ENCODE measurements at regions not wholly inside any gene's neighbourhood (a gene's known extent, or its start where the extent isn't known, plus 50 kb on each side); places are given as distances from the start of the nearest gene placed in this dataset.

DNA sequence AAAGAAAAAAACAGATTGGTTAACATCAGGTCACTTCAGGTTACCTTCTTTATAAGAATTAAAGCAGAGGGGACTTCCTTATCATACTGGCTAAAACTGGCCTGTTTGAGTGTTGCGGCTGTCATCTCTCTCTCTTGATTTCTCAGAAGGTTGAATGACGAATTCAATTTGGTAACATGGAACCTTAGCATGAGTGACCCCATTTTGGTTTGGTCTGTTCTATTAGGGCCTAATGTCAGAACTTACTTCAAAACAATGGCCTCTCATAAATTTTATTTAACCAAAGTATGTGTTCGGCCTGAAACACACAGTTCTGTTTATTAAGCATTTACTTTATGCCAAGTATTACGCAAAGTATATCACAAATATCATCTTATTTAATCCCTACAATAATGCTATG is 147.5 kb downstream of the CAAP1 start:
- ATAC-seq (no peak), DNase-seq (ENCODE audit: missing footprints) (no peak)
- intact Hi-C loops (cut with DNase I), result loop anchor here (2.0 kb wide), 1 partner anchor 230 kb away; no protein-coding TSS in a partner anchor

DNA sequence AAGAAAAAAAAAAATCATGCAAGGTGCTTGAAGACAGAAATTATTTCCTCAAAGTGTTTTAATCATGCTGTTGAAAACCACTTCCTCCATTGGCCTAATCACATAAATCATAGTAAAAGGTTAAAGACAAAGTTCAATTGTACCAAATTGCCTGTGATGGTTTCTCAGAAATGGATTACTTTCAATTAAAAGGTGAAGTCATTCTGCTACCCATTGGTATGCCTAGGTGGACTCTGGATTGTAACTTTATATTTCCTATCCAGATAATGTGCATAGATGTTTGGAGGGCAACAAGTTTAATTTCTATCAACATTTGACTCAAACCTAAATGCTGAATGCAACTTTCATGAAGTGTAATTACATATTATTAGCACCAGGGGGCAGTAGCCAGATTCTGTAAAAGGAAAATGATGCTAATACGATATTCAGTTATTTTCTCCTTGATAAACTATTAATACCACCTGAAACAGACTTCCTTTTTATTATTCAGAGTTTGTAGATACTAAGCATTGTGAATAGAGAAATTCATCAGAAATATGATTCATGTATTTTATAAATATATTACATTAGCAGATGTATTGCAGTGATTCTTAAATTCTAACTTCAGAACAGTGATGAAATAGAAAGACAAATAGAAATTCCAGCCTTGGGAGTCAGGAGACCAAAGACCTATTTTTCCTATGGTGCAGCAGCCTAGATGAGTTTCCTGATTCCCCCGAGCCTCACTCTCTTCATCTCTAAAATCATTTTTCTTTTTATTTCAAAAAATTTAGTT is 148.2 kb downstream of the CAAP1 start:
- DNase-seq (ENCODE audit: missing footprints) (no peak), ATAC-seq (no peak)
- intact Hi-C loops (cut with DNase I), result loop anchor here (2.0 kb wide), 1 partner anchor 230 kb away; no protein-coding TSS in a partner anchor

DNA sequence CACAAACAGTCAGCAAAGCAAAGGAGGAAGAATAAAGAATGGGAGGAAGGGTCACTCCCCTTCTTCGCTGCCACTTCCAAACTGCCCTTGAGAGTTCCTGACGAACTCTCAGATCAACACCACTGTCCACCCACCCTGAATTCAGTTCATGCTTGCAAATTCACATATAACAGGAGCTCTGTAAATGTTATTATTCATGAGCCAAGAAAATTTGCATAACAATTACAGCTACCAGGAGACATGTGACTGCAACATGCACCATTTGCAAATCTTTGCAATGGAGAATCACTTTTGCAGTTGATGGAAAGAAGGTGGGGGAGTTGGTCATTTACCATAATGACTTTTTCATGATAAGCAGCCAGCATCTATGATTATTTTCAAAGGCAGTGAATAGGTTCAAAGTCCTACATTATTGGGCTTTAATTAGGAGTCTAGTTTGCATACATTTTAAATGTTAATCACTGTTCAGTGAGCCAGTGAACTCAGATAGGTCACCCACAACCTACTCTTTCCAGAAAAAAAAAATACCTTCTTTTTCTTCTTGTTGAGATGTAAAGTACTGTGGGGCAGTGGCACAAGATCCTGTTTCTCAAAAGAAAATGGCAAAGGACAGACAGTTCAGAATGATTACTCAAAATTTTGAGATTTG is 149.7 kb downstream of the CAAP1 start:
- DNase-seq (ENCODE audit: missing footprints), result no peak
- ATAC-seq, result no peak
- intact Hi-C loops (cut with DNase I), result no loop called here

DNA sequence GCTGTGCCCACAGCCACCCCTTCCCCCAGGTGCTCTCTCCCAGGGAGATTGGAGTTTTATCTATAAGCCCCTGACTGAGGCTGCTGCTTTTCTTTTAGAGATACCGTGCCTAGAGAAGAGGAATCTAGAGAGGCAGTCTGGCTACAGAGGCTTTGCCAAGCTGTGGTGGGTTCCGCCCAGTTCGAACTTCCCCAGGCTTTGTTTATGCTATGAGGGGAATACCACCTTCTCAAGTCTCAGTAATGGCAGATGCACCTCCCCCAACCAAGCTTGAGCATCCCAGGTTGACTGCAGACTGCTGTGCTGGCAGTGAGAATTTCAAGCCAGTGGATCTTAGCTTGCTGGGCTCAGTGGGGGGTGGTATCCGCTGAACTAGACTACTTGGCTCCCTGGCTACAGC is 157.4 kb downstream of the CAAP1 start:
- intact Hi-C loops (cut with DNase I), result no loop called here
- ATAC-seq (no peak), DNase-seq (ENCODE audit: missing footprints) (no peak)

DNA sequence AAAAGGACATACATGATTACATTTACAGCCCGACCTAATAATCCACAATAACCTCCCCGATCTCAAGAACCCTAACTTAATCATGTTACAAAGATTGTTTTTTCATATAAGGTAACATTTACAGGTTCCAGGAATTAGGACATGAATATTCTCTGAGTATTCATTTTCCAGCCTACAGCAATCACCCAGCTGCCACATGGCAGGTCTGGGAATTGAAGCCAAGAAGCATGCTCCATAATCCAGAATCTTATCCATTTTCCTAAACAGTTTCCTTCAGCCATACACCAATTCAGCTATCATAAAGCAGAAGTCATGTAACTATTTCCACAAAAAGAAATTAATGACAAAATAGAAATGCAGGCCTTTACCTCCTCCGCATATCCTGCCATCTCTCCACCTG is 163.4 kb downstream of the CAAP1 start:
- DNase-seq (ENCODE audit: missing footprints) (no peak), ATAC-seq (no peak)
- intact Hi-C loops (cut with DNase I), result no loop called here

DNA sequence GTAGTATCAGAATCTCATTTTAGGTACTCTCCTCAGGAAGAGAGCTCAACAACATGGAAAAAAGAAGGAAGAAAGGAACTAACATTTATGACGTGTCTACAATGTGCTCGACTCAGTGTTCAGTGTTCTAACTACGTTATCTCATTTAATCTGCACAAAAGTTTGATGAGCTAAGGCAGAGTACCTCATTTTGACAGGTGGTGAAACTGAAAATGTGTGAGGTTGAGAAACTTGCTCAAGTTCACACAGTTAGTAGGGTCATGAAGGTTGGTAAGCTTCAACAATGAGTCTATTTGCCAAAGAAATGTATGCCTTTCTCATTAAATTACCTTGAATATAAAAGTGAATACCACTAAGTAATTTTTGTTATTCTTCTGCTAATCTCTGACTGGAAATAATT is 165.1 kb downstream of the CAAP1 start:
- DNase-seq (ENCODE audit: missing footprints), result no peak
- ATAC-seq, result no peak
- intact Hi-C loops (cut with DNase I), result no loop called here

DNA sequence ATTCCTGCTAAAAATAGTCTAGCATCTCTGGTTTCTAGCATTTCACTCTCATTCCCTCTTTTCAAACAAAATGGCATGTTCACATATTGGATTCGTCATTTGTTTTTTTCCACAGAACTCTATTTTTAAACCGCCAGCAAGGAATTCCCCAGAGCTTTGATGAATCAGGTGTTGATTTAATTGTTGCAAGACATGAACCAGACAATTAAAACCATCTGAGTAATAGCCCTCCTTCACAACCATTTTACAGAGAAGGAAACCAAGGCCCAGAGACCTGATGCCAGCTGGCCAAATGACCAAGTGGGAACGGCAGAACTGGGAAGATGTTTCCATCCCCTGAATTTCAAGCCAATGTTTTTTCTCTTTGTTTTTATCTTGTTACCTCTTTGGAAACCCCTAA is 167.0 kb downstream of the CAAP1 start:
- ATAC-seq (no peak), DNase-seq (ENCODE audit: missing footprints) (no peak)
- intact Hi-C loops (cut with DNase I), result no loop called here

DNA sequence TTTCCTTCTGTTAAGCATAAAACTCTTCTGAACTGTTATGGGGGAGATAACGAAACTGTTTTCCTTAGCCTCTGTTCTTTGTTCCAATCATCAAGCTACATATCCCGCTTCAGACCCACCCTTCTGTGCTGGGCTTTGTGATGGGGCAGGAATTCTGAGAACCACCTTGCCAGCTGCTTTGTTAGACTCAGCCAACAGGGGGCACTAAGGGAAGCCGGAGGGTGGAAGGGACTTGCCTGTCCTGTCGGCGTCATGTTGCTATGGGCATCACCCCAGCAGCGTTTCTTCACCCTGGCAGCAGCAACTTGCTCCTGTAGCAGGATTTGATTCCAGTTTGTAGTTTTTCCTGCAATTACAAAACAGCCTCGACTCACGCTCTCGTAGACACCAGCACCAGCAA is 169.1 kb downstream of the CAAP1 start:
- intact Hi-C loops (cut with DNase I), result no loop called here
- DNase-seq (ENCODE audit: missing footprints) (no peak), ATAC-seq (no peak)

DNA sequence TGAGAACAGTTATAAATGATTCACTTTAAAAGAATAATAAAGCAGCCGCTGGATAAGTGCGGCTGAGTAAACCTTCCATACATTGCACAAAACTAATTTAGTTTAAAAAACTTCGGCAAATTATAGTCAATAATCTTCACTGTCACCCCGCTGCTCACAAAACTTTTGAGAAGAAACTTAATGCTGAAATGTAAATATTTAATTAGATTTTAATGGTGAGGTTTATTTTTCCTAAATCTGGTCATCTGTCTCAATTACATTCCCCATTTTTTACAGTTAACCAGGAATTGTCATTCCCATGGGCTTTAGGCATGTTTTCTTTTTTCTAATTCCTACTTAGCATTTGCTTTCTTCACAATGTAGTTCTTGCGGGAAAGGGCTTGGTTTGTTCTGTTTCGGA is 169.8 kb downstream of the CAAP1 start:
- ATAC-seq, result no peak
- intact Hi-C loops (cut with DNase I), result no loop called here
- no peak for DNase-seq (ENCODE audit: missing footprints)

DNA sequence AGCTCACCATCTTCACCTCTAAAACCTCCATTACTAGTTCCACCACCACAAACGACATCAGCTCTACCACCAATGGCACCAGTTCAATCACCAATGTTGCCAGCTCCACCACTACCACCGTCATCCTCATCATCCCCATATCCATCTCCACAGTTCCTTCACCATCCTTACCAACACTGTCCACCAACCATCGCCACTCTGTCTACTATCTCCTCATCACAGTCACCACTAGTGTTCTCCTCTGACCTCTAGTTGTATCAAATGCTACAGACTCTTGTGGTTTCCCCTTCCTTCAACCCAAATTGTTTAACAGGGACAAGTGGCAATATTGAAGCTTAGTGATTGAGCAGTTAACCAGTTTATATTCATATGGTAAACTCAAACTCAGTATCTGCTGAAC is 182.6 kb downstream of the CAAP1 start:
- DNase-seq (ENCODE audit: missing footprints) (no peak), ATAC-seq (no peak)
- intact Hi-C loops (cut with DNase I), result no loop called here

DNA sequence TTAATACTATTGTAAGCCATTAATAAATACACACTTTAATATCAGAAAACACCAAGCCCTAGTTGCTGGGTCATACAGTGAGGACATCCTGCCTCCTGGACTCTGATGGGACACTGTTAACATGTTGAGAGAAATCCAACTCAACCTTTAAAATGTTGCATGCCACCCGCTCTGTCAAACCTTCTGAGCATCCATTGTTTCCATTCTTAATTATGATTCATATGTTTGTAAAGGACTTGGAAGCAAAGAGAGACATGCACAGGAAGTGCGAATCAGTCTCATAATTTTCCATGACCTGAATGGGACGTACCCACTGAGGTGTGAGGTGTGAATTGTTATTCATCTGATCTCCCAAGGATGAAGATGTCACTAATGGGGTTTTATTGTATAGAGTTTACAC is 186.4 kb downstream of the CAAP1 start:
- no peak for ATAC-seq
- DNase-seq (ENCODE audit: missing footprints), result no peak
- intact Hi-C loops (cut with DNase I), result no loop called here

DNA sequence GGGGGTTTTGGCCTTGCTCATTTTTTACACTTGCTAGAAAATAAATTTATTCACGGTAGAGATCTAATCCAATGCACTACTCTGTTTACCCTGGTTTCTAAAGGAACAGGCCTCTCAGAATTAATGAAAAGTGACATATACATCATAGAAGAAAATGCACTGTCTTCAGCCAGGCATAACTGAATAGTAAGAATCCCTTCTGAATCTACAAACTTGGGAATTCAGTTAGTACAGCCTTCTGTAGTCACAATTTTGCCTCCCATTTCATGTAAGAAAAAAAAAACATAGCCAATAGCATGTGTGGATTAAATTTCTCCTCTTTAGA is 197.3 kb downstream of the CAAP1 start:
- intact Hi-C loops (cut with DNase I), result no loop called here
- DNase-seq (ENCODE audit: missing footprints) (no peak), ATAC-seq (no peak)

DNA sequence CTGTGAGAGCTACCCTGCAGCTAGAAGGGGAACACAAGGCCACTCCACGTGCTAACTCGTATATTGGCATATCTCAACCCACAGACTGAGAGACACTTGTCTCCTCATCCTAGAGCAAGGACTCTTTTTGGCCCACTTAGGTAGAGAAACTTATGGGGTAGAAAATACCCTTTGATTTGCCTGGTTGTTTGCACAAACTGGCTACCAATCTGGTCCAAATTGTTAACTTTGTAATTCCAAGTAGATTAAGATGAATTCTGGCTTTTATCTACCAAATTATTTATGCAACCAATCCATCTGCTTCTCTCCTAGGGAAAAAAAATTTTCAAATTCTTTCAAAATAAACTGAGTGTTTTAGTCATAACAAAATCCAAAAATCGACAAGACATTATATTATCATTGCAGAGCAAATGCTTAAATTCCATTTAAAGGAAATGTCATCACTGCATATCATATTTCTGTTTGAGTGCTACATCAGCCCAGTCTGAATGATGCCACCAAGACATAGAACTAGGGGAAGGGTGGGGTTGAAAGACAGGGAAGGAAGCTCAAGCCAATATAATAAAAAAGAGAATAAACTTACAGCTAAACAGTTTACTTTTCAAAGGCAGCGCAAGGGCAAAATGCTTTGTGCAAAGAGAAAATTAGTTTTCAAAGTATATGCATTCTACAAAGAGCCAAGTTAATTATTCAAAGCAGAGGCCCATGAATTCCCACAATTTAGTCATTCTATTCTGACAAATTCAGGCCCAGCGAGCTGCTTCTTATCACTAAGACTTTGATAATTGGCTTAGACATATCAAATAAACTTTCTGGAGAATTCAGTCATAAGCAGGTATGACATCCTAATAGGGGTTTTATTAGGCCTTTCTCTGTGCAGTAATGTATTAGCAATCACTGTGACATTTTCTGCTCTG is 198.0 kb downstream of the CAAP1 start:
- intact Hi-C loops (cut with DNase I), result no loop called here
- DNase-seq (ENCODE audit: missing footprints) (no peak), ATAC-seq (no peak)

DNA sequence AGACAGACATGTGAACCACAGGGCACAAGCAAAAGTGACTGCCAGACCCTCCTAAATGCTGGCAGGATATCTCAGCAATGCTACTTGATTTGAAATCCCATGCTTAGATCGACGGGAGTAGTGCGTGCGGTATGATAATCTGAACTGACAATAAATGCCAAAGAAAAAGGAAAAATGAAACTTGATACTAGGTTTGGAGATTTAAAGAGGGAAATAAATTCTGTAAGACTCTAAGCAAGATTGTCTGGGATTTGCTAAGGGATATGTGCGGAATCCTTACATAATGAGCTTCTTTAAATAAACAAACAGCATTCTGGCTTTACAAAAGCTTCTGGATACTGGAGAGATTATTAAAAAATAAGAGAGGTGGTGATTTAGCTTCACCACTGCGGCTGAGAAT is 203.6 kb downstream of the CAAP1 start:
- no peak for ATAC-seq
- intact Hi-C loops (cut with DNase I), result no loop called here
- no peak for DNase-seq (ENCODE audit: missing footprints)

DNA sequence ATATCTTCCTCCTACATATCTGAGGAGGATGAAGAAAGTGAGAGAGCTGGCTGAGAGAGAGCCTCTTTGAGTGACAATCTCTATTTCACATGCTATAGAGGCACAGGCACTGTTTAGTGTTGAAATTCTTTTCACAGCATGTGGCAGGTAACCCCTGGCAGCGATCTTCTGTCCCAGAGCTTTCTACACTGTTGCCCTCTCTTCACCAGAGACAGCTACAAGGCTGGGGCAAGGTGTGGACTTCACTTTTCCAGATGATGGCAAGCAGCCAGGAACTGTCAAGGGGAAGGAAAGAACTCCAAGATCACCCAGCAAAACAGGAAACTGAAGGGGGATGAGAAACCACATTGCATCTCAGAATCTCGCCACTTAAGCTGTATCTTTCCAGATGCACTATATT is 205.2 kb downstream of the CAAP1 start:
- ATAC-seq, result no peak
- DNase-seq (ENCODE audit: missing footprints), result no peak
- intact Hi-C loops (cut with DNase I), result no loop called here

DNA sequence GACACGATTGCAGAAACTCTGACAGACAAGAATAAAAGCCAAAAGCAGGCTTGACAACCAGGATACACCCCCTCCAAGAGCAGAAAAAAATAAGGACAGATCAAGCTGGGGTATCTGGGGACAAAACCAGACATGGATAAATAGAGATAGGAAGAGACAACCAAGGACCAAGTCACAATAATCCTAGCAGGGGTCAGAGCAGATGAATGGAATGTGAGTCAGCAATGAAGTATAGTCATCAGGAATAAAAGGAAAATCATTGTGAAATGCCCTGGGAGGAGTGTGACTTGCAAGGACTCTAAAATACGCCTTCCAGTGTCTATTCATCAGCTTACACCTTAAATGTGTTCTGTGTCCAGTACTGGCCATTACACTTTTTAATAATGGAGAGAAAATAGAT is 206.8 kb downstream of the CAAP1 start:
- no peak for DNase-seq (ENCODE audit: missing footprints)
- ATAC-seq, result no peak
- intact Hi-C loops (cut with DNase I), result no loop called here

DNA sequence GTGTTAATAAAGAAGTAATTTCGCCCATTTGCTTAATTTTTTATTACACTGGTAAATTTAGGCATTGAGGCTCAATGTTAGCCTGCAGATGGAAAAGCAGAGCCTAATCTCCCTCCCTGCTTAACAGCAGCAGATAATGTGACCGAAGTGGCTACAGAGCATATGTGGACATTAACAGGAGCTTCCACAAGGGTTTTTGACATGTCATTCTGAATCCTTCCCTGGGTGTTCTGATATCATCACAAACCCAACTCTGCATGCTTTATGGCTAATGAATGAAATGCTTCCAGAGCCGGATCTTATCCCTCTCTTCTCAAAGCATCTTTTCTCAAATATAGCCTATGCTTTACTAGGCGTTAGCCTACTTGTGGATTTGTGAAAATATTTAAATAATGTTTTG is 208.6 kb downstream of the CAAP1 start:
- intact Hi-C loops (cut with DNase I), result no loop called here
- ATAC-seq (no peak), DNase-seq (ENCODE audit: missing footprints) (no peak)

DNA sequence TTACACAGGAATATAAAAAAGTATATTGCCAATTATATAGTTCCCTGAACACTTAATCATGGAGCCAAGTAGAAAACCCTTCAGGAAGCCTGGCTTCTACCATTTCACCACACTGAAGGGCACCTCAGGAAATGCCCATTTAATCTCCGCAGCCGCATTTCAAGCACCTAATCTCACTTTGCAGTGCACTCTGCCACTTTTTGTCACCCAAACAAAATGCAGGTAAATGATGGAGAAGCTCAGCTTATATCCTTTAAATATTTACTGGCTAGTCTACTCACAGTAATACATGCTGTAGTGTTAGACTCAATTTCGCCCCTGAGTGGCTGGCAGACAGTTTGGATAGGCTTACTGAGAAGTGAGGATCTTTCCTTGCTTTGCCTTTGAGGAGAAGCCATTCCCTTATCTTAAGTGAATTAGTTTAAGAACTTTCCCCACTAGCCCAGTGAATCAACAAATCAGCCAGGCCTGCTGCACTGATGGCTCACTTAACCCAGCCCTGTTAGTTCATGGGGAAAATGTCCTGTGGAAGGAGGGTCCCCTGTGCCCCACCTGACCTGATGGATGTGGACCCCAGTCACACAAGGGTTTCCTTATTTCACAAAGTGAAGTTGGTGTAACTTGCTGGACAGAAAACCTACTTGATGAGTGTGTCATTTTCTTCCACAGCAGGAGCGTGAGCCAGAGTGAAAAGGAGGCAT is 209.7 kb downstream of the CAAP1 start:
- no peak for ATAC-seq
- no peak for DNase-seq (ENCODE audit: missing footprints)
- intact Hi-C loops (cut with DNase I), result no loop called here

DNA sequence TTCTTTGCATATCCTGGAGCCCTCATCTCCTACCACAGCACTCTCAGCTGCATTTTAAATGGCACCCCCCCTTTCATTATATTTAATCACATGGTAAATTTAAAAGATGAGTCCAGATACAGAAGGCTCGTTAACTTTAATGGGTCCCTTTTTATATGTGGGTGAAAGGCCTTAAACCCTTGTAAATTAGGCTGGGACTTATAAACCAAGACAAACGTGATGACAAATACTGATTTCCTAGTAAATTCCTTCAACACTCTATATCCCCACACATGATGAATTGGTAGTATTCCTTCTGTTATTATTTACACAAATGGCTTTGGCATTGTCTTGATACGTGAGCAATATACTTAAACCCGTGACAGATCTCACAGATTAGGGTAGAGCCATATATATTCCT is 210.6 kb downstream of the CAAP1 start:
- intact Hi-C loops (cut with DNase I), result no loop called here
- no peak for DNase-seq (ENCODE audit: missing footprints)
- ATAC-seq, result no peak

All from Right ventricle myocardium inferior (tissue), 1 donor.